Motor neuron (in vitro differentiated cells): ENCODE measurements at regions not wholly inside any gene's neighbourhood (a gene's known extent, or its start where the extent isn't known, plus 50 kb on each side); places are given as distances from the start of the nearest gene placed in this dataset.

Experiments used
- ATAC-seq, 8 experiments: fragments of 200-7000 bp; cut with Tn5 transposase; replicated peaks in 6 of 8; 2 replicates each; pipeline ENCODE4 v1.8.0; 2021; ENCODE audit warnings: mild to moderate bottlenecking in 8 of 8, moderate library complexity in 8 of 8
- H3K27ac ChIP-seq, 2 donors: fragments of 250-450 bp; sonication (Bioruptor Pico); 2 replicates each; pipeline ENCODE4 v1.9.0; 2021; ENCODE audit warnings: antibody characterized with exemption in 2 of 2, mild to moderate bottlenecking in 2 of 2, moderate library complexity in 1 of 2
- H3K4me1 ChIP-seq, 2 donors: fragments of 250-450 bp; sonication (Bioruptor Pico); replicated peaks in 1 of 2; 2 replicates each; pipeline ENCODE4 v1.6.1; 2021; ENCODE audit warnings: antibody characterized with exemption in 2 of 2, mild to moderate bottlenecking in 2 of 2, moderate library complexity in 1 of 2
- H3K4me3 ChIP-seq, 5 donors: fragments of 250-450 bp; sonication (Bioruptor Pico); 2 replicates each; pipeline ENCODE4 v1.9.0; 2021; ENCODE audit warnings: antibody characterized with exemption in 5 of 5, mild to moderate bottlenecking in 5 of 5, moderate library complexity in 4 of 5
- WGBS, 10 experiments: fragments of 450-650 bp; shearing (Covaris generic); methylation state at CpG; one replicate each; pipeline ENCODE4 v1.0.0; 2022; 5-methylcytosine and 5-hydroxymethylcytosine counted together
- in situ Hi-C, 9 experiments: fragments of 400-800 bp; cut with MboI; loops; one replicate each; pipeline ENCODE4 v1.15.0; 2021; ENCODE audit warnings: low sequenced_read_pairs in 9 of 9, low pct_unique_long_range_greater_than_20kb in 2 of 9; ENCODE audit not compliant: unreplicated experiment in 9 of 9

- Histone ChIP-seq H3K4me1 (no peaks in the 10 kb centered on the region), H3K27ac (no peak overlapping the region), H3K4me3 (no peak overlapping the region)
- no peak for ATAC-seq
- WGBS, 10 experiments = 57 to 100% (median 86%) methylated on average over 1 of the region's 1 CpG; no CpG with 5 or more reads in 1 of the 10 experiments
- in situ Hi-C loops = no loop called here
These were observed 167.9 kb upstream of the CBLB start for GRCh38 chr3:106036696-106037095.

- in situ Hi-C loops = no loop called here
- ATAC-seq = peak in 3 of 8 experiments; percentile 85 to 88 (median 87)
- WGBS, 10 experiments = 0 to 100% (median 90%) methylated on average over 1 to 2 of the region's 2 CpGs; no CpG with 5 or more reads in 2 of the 10 experiments
- Histone ChIP-seq H3K27ac (no peak overlapping the region), H3K4me1 (peaks cover 0 to 7% of the 10 kb centered on the region in 2 donors), H3K4me3 (no peak overlapping the region)
These were observed 178.4 kb upstream of the CBLB start for GRCh38 chr3:106047221-106047620.

- in situ Hi-C loops = no loop called here
- 80 to 100% (median 100%) methylated on average over 1 to 2 of the region's 2 CpGs for WGBS, 10 experiments
These were observed 180.2 kb upstream of the CBLB start for GRCh38 chr3:106048946-106049481.

GRCh38 chr3:106049821-106050220 lies 181.0 kb upstream of the CBLB start:
- H3K4me3 ChIP-seq = no peak overlapping the region
- H3K4me1 ChIP-seq = peaks cover 0 to 7% of the 10 kb centered on the region in 2 donors
- ATAC-seq = peak in 2 of 8 experiments; percentile 18 to 20
- no peak overlapping the region for H3K27ac ChIP-seq
- in situ Hi-C loops = no loop called here

More at GRCh38 chr3:106048946-106049481, 180.2 kb upstream of the CBLB start:
- Histone ChIP-seq H3K4me3 (no peak overlapping the region), H3K4me1 (peaks cover 0 to 7% of the 10 kb centered on the region in 2 donors), H3K27ac (no peak overlapping the region)
- ATAC-seq = no peak

GRCh38 chr3:106056931-106057330 lies 188.1 kb upstream of the CBLB start:
- no peak for ATAC-seq
- no peak overlapping the region for H3K4me3 ChIP-seq
- no peaks in the 10 kb centered on the region for H3K4me1 ChIP-seq
- H3K27ac ChIP-seq = no peak overlapping the region
- WGBS, 10 experiments = 44 to 94% (median 84%) methylated on average over 2 to 3 of the region's 3 CpGs; no CpG with 5 or more reads in 1 of the 10 experiments
- in situ Hi-C loops = no loop called here

- in situ Hi-C loops = no loop called here
- WGBS, 10 experiments = 54 to 100% (median 83%) methylated on average over 2 of the region's 2 CpGs; no CpG with 5 or more reads in 1 of the 10 experiments
- no peaks in the 10 kb centered on the region for H3K4me1 ChIP-seq
- no peak overlapping the region for H3K4me3 ChIP-seq
- no peak overlapping the region for H3K27ac ChIP-seq
- ATAC-seq = no peak
These were observed 189.7 kb upstream of the CBLB start for GRCh38 chr3:106058475-106058874.

GRCh38 chr3:106059953-106060517 lies 191.2 kb upstream of the CBLB start:
- WGBS, 10 experiments = 25 to 84% (median 60%) methylated on average over 1 to 2 of the region's 2 CpGs; no CpG with 5 or more reads in 1 of the 10 experiments
- ATAC-seq = no peak
- in situ Hi-C loops = no loop called here
- no peak overlapping the region for H3K4me3 ChIP-seq
- no peaks in the 10 kb centered on the region for H3K4me1 ChIP-seq
- no peak overlapping the region for H3K27ac ChIP-seq

- Histone ChIP-seq H3K4me3 (no peak overlapping the region), H3K4me1 (no peaks in the 10 kb centered on the region), H3K27ac (no peak overlapping the region)
- 80 to 100% (median 94%) methylated on average over 1 to 3 of the region's 3 CpGs for WGBS, 10 experiments
- ATAC-seq = no peak
- in situ Hi-C loops = no loop called here
These were observed 195.1 kb upstream of the CBLB start for GRCh38 chr3:106063909-106064308.

- Histone ChIP-seq H3K4me3 (no peak overlapping the region), H3K27ac (no peak overlapping the region), H3K4me1 (no peaks in the 10 kb centered on the region)
- in situ Hi-C loops = no loop called here
- peak in 1 of 8 experiments; percentile 40 for ATAC-seq
These were observed 197.0 kb upstream of the CBLB start for GRCh38 chr3:106065831-106066230.

GRCh38 chr3:106067711-106068110 lies 198.9 kb upstream of the CBLB start:
- WGBS, 10 experiments = 60 to 93% (median 75%) methylated on average over 1 to 3 of the region's 3 CpGs; no CpG with 5 or more reads in 3 of the 10 experiments
- no peak for ATAC-seq
- Histone ChIP-seq H3K27ac (no peak overlapping the region), H3K4me1 (no peaks in the 10 kb centered on the region), H3K4me3 (no peak overlapping the region)
- in situ Hi-C loops = no loop called here

GRCh38 chr3:106068381-106068780 lies 199.6 kb upstream of the CBLB start:
- peak in 1 of 8 experiments; percentile 29 for ATAC-seq
- in situ Hi-C loops = no loop called here
- WGBS, 10 experiments = 0 to 100% (median 83%) methylated on average over 1 of the region's 1 CpG; no CpG with 5 or more reads in 4 of the 10 experiments
- Histone ChIP-seq H3K4me1 (no peaks in the 10 kb centered on the region), H3K27ac (no peak overlapping the region), H3K4me3 (no peak overlapping the region)

- ATAC-seq = no peak
- in situ Hi-C loops = no loop called here
- Histone ChIP-seq H3K27ac (no peak overlapping the region), H3K4me3 (no peak overlapping the region), H3K4me1 (no peaks in the 10 kb centered on the region)
- 0 to 100% (median 62%) methylated on average over 1 to 2 of the region's 2 CpGs; no CpG with 5 or more reads in 2 of the 10 experiments for WGBS, 10 experiments
These were observed 200.0 kb upstream of the CBLB start for GRCh38 chr3:106068795-106069194.

GRCh38 chr3:106070187-106070586 lies 201.4 kb upstream of the CBLB start:
- ATAC-seq = no peak
- in situ Hi-C loops = no loop called here
- H3K27ac ChIP-seq = no peak overlapping the region
- no peaks in the 10 kb centered on the region for H3K4me1 ChIP-seq
- 48 to 100% (median 89%) methylated on average over 1 to 3 of the region's 3 CpGs for whole genome bisulfite sequencing, 10 experiments
- no peak overlapping the region for H3K4me3 ChIP-seq

- no peaks in the 10 kb centered on the region for H3K4me1 ChIP-seq
- H3K27ac ChIP-seq = no peak overlapping the region
- ATAC-seq = no peak
- in situ Hi-C loops = no loop called here
- WGBS, 10 experiments = 75 to 100% (median 92%) methylated on average over 3 to 4 of the region's 4 CpGs; no CpG with 5 or more reads in 2 of the 10 experiments
- no peak overlapping the region for H3K4me3 ChIP-seq
These were observed 202.5 kb upstream of the CBLB start for GRCh38 chr3:106071306-106071705.
